ENCODE measurements at regions not wholly inside any gene's neighbourhood (a gene's known extent, or its start where the extent isn't known, plus 50 kb on each side); places are given as distances from the start of the nearest gene placed in this dataset.

- no peak overlapping the region for H3K9ac ChIP-seq (ENCODE audit: low read length)
- ChIA-PET CTCF (no interaction called here), POLR2A (no interaction called here)
- no peaks in the 10 kb centered on the region for H3K4me1 ChIP-seq (ENCODE audit: control insufficient read depth in 2 of 2, insufficient read depth in 2 of 2, low read length in 2 of 2)
- Mint-ChIP-seq H3K4me1 (no peaks in the 10 kb centered on the region), H3K4me3 (no peak overlapping the region), H3K27ac (no peak overlapping the region), H3K27me3 (no peaks in the 10 kb centered on the region), H3K9me3 (ENCODE audit: insufficient read depth) (no peaks in the 10 kb centered on the region)
- no peak overlapping the region for H3K4me2 ChIP-seq (replicated peaks; ENCODE audit: low read depth, low read length, poor library complexity, severe bottlenecking)
- TF ChIP-seq CTCF (IDR thresholded peaks at IDR 0.05) = no peak
- no peak for TF ChIP-seq EZH2 (IDR thresholded peaks at IDR 0.05; ENCODE audit: borderline replicate concordance, insufficient read depth, low read depth, low read length, poor library complexity, severe bottlenecking)
- no peaks in the 10 kb centered on the region for H3K79me2 ChIP-seq (ENCODE audit: control insufficient read depth, insufficient read depth, low read length)
- no peaks in the 10 kb centered on the region for H3K9me3 ChIP-seq (ENCODE audit: control extremely low read depth in 1 of 3, control insufficient read depth in 2 of 3, insufficient read depth in 1 of 3, low read length in 2 of 3)
- H3K27ac ChIP-seq (ENCODE audit: low read length in 2 of 2) = no peak overlapping the region
- no peaks in the 10 kb centered on the region for H3K27me3 ChIP-seq (replicated peaks in 1 of 4; ENCODE audit: control extremely low read depth in 1 of 4, control insufficient read depth in 3 of 4, insufficient read depth in 4 of 4, low read length in 3 of 4)
- no peak overlapping the region for H2AFZ ChIP-seq (ENCODE audit: insufficient read depth, low read depth, low read length, poor library complexity, severe bottlenecking)
- no peaks in the 10 kb centered on the region for H4K20me1 ChIP-seq (ENCODE audit: control insufficient read depth, insufficient read depth, low read length, poor library complexity, severe bottlenecking)
- intact Hi-C loops (cut with micrococcal nuclease) = no loop called here
- DNase-seq (no peak), ATAC-seq (ENCODE audit: low read depth) (no peak)
- H3K4me3 ChIP-seq (ENCODE audit: control extremely low read depth in 1 of 5, extremely low read depth in 1 of 5, insufficient read depth in 1 of 5, low read depth in 2 of 5, low read length in 4 of 5) = no peak overlapping the region
- WGBS (ENCODE audit: insufficient coverage) = no CpG with 5 or more reads among the region's 2 CpGs
- H3K36me3 ChIP-seq (replicated peaks in 1 of 2; ENCODE audit: control extremely low read depth in 1 of 2, control insufficient read depth in 1 of 2, extremely low read depth in 1 of 2, insufficient read depth in 2 of 2, low read length in 1 of 2) = no peaks in the 10 kb centered on the region
These were observed 64.2 kb upstream of the MME start for GRCh38 chr3:155015776-155016436.

GRCh38 chr3:155014953-155015352 is 65.2 kb upstream of the MME start:
- Histone ChIP-seq H3K9ac (ENCODE audit: low read length) (no peak overlapping the region), H4K20me1 (ENCODE audit: control insufficient read depth, insufficient read depth, low read length, poor library complexity, severe bottlenecking) (no peaks in the 10 kb centered on the region), H3K4me2 (replicated peaks; ENCODE audit: low read depth, low read length, poor library complexity, severe bottlenecking) (no peak overlapping the region), H3K4me1 (ENCODE audit: control insufficient read depth in 2 of 2, insufficient read depth in 2 of 2, low read length in 2 of 2) (no peaks in the 10 kb centered on the region), H3K9me3 (ENCODE audit: control extremely low read depth in 1 of 3, control insufficient read depth in 2 of 3, insufficient read depth in 1 of 3, low read length in 2 of 3) (no peaks in the 10 kb centered on the region), H2AFZ (ENCODE audit: insufficient read depth, low read depth, low read length, poor library complexity, severe bottlenecking) (no peak overlapping the region), H3K27ac (ENCODE audit: low read length in 2 of 2) (no peak overlapping the region), H3K79me2 (ENCODE audit: control insufficient read depth, insufficient read depth, low read length) (no peaks in the 10 kb centered on the region), H3K27me3 (replicated peaks in 1 of 4; ENCODE audit: control extremely low read depth in 1 of 4, control insufficient read depth in 3 of 4, insufficient read depth in 4 of 4, low read length in 3 of 4) (no peaks in the 10 kb centered on the region), H3K36me3 (replicated peaks in 1 of 2; ENCODE audit: control extremely low read depth in 1 of 2, control insufficient read depth in 1 of 2, extremely low read depth in 1 of 2, insufficient read depth in 2 of 2, low read length in 1 of 2) (no peaks in the 10 kb centered on the region), H3K4me3 (ENCODE audit: control extremely low read depth in 1 of 5, extremely low read depth in 1 of 5, insufficient read depth in 1 of 5, low read depth in 2 of 5, low read length in 4 of 5) (no peak overlapping the region)
- Mint-ChIP-seq H3K27me3 (no peaks in the 10 kb centered on the region), H3K4me3 (no peak overlapping the region), H3K4me1 (no peaks in the 10 kb centered on the region), H3K9me3 (ENCODE audit: insufficient read depth) (no peaks in the 10 kb centered on the region), H3K27ac (no peak overlapping the region)
- TF ChIP-seq EZH2 (IDR thresholded peaks at IDR 0.05; ENCODE audit: borderline replicate concordance, insufficient read depth, low read depth, low read length, poor library complexity, severe bottlenecking) (no peak), CTCF (IDR thresholded peaks at IDR 0.05) (no peak)
- WGBS (ENCODE audit: insufficient coverage) = no CpG with 5 or more reads among the region's 2 CpGs
- ChIA-PET CTCF (no interaction called here), POLR2A (no interaction called here)
- DNase-seq = no peak
- intact Hi-C loops (cut with micrococcal nuclease) = no loop called here
- no peak for ATAC-seq (ENCODE audit: low read depth)

Data from B cell (primary cell).